NCI-H2227 (cell line): ENCODE measurements at regions not wholly inside any gene's neighbourhood (a gene's known extent, or its start where the extent isn't known, plus 50 kb on each side); places are given as distances from the start of the nearest gene placed in this dataset.
"Not testable (repeated sequence)": the region's sequence is repeated elsewhere in the genome, so short reads cannot be mapped to it uniquely, and the experiment has no call there.

Source experiments
- DNase-seq: peaks from one replicate; lab custom pipeline; 2025; ENCODE audit not compliant: unreplicated experiment; lab: John Stamatoyannopoulos, UW

- no peak for DNase-seq
Observed at GRCh38 chr12:69179786-69180185, 59.6 kb upstream of the CPSF6 start.

- DNase-seq = not testable (repeated sequence)
Observed at GRCh38 chr12:69187572-69187971, 51.8 kb upstream of the CPSF6 start.

- no peak for DNase-seq
Observed at GRCh38 chr12:69189378-69189978, 49.9 kb upstream of the CPSF6 start.
